ENCODE measurements at regions not wholly inside any gene's neighbourhood (a gene's known extent, or its start where the extent isn't known, plus 50 kb on each side); places are given as distances from the start of the nearest gene placed in this dataset.

DNA sequence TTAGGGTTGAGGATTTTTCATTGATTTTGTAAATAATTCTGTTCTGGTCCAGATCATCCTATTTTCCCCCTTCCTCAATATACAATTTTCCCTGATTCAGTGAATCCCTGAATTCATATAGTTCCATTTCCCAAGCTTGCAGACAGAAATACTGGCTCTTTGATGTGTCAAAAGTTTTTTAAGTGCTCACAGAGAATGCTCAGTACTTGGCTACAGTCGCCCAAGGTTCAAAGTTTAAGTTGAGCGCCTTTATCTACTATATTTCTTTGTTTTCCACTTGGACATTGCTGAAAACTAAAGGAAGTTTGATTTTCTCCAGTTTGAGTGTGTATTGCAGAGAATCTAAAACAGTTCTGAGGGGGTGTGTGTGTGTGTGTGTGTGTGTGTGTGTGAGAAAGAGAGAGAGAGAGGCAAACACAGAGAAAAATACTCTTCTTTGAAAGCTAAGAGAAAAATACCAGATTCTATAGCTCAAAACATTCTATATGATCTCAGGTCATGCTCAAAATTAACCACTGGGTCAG lies 136.2 kb upstream of the ACO1 start:
- Histone ChIP-seq H3K9ac (ENCODE audit: low read length) (no peak overlapping the region), H3K9me2 (ENCODE audit: insufficient read depth) (no peaks in the 10 kb centered on the region), H3K79me2 (ENCODE audit: insufficient read depth, low read length) (no peaks in the 10 kb centered on the region), H3K27me3 (ENCODE audit: insufficient read depth, low read length) (no peaks in the 10 kb centered on the region), H3K9me3 (ENCODE audit: control insufficient read depth in 1 of 2, insufficient read depth in 1 of 2, low read depth in 1 of 2, low read length in 2 of 2) (no peaks in the 10 kb centered on the region), H3K4me2 (ENCODE audit: low read length) (no peak overlapping the region), H4K20me1 (ENCODE audit: insufficient read depth) (no peaks in the 10 kb centered on the region; the same call in 1 of the 2 replicates), H3K36me3 (ENCODE audit: control insufficient read depth in 1 of 2, insufficient read depth in 2 of 2, low read length in 2 of 2) (no peaks in the 10 kb centered on the region), H3K4me1 (ENCODE audit: control insufficient read depth in 1 of 2, insufficient read depth in 2 of 2, low read length in 2 of 2) (no peaks in the 10 kb centered on the region), H2AFZ (ENCODE audit: low read depth, low read length, poor library complexity, severe bottlenecking) (no peak overlapping the region), H3K4me3 (replicated peaks in 1 of 2; ENCODE audit: low read depth in 1 of 2, low read length in 2 of 2) (no peak overlapping the region), H3K27ac (ENCODE audit: low read depth, low read length) (no peak overlapping the region)
- BruUV-seq (replicated peaks) = no TSS peak
- ChIA-PET POLR2A (no interaction called here), CTCF (no interaction called here), RAD21 (ENCODE audit: low non-redundant PET in 1 of 2, low total read pairs in 2 of 2, uncharacterized antibody in 2 of 2, unreplicated experiment in 2 of 2) (no interaction called here)
- TF ChIP-seq REST (IDR thresholded peaks at IDR 0.05; ENCODE audit: low read depth) = no peak
- TF ChIP-seq YY1 (IDR thresholded peaks at IDR 0.05; ENCODE audit: extremely low read depth, insufficient replicate concordance, low read depth, low read length) = no peak
- TF ChIP-seq FOSL1 (IDR thresholded peaks at IDR 0.05; ENCODE audit: low read depth) = no peak
- TF ChIP-seq ZBTB33 (IDR thresholded peaks at IDR 0.05; ENCODE audit: extremely low read depth, insufficient replicate concordance, low read length) = no peak
- TF ChIP-seq JUND (IDR thresholded peaks at IDR 0.05) = no peak
- DNase-seq (ENCODE audit: low read depth, low spot score) (no peak), ATAC-seq (no peak)
- intact Hi-C loops (cut with micrococcal nuclease) = no loop called here
